ENCODE measurements at regions not wholly inside any gene's neighbourhood (a gene's known extent, or its start where the extent isn't known, plus 50 kb on each side); places are given as distances from the start of the nearest gene placed in this dataset.

GRCh38 chr19:31402529-31403316, 53.5 kb upstream of the TSHZ3 start:
- DNase-seq (ENCODE audit: low spot score) (no peak), ATAC-seq (no peak)
- H3K9me3 Mint-ChIP-seq: no peaks in the 10 kb centered on the region
- H3K27ac Mint-ChIP-seq: no peak overlapping the region
- no peaks in the 10 kb centered on the region for H3K36me3 Mint-ChIP-seq
- peaks cover 27 to 34% of the 10 kb centered on the region in 2 donors for H3K27me3 Mint-ChIP-seq
- H3K4me1 Mint-ChIP-seq (ENCODE audit: low read depth in 2 of 2): no peaks in the 10 kb centered on the region
- no peak overlapping the region for H3K4me3 Mint-ChIP-seq

- H3K9me3 Mint-ChIP-seq: no peaks in the 10 kb centered on the region
- DNase-seq (ENCODE audit: low spot score) (no peak), ATAC-seq (no peak)
- no peak overlapping the region for H3K4me3 Mint-ChIP-seq
- H3K27me3 Mint-ChIP-seq: peaks cover 24 to 40% of the 10 kb centered on the region in 2 donors
- H3K36me3 Mint-ChIP-seq: no peaks in the 10 kb centered on the region
- H3K4me1 Mint-ChIP-seq (ENCODE audit: low read depth in 2 of 2): no peaks in the 10 kb centered on the region
- no peak overlapping the region for H3K27ac Mint-ChIP-seq
Measured at GRCh38 chr19:31406106-31406505, 56.9 kb upstream of the TSHZ3 start.

DNA sequence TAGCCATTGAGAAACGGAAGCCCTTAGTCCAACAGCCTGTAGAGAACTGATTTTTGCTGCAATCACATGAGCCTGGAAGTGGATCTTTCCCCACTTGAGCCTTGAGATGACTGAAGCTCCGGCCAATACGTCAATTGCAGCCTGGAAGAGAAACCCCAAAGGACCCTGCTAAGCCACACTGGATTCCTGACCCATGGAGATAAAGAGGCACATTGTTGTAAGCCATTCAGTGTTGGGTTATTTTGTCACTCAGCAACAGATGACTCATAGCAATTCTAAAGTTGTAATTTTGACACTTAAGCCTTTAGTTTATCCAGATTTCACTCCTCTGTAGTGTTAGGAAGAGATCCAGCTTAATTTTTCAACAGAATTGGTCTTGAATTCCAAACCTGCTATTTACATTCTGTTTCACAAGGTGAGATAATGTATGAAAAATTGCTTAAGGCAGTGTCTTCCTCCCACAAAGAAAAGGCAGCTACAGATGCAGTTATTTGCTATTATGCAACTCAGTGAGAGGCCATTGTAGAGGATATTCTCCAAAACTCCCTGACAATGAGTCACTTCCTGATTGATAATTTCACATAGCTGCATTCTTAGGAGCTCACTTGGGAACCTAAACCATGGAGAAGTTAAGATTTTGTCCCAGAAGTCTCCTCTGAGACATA, 59.4 kb upstream of the TSHZ3 start:
- Mint-ChIP-seq H3K27me3 (peaks cover 15 to 40% of the 10 kb centered on the region in 2 donors), H3K36me3 (no peaks in the 10 kb centered on the region), H3K27ac (no peak overlapping the region), H3K9me3 (no peaks in the 10 kb centered on the region), H3K4me1 (ENCODE audit: low read depth in 2 of 2) (no peaks in the 10 kb centered on the region), H3K4me3 (no peak overlapping the region)
- no peak for DNase-seq (ENCODE audit: low spot score)
- ATAC-seq: no peak

- Mint-ChIP-seq H3K4me3 (no peak overlapping the region), H3K9me3 (no peaks in the 10 kb centered on the region), H3K4me1 (ENCODE audit: low read depth in 2 of 2) (no peaks in the 10 kb centered on the region), H3K27me3 (peaks cover 26 to 52% of the 10 kb centered on the region in 2 donors), H3K27ac (no peak overlapping the region), H3K36me3 (no peaks in the 10 kb centered on the region)
- no peak for DNase-seq (ENCODE audit: low spot score)
- no peak for ATAC-seq
Measured at GRCh38 chr19:31413353-31413752, 64.1 kb upstream of the TSHZ3 start.

- H3K36me3 Mint-ChIP-seq: no peaks in the 10 kb centered on the region
- H3K4me3 Mint-ChIP-seq: no peak overlapping the region
- H3K9me3 Mint-ChIP-seq: no peaks in the 10 kb centered on the region
- no peaks in the 10 kb centered on the region for H3K4me1 Mint-ChIP-seq (ENCODE audit: low read depth in 2 of 2)
- H3K27me3 Mint-ChIP-seq: peaks cover 30 to 53% of the 10 kb centered on the region in 2 donors
- no peak overlapping the region for H3K27ac Mint-ChIP-seq
- DNase-seq (ENCODE audit: low spot score) (no peak), ATAC-seq (no peak)
Measured at GRCh38 chr19:31415322-31415721, 66.1 kb upstream of the TSHZ3 start.

- ATAC-seq (no peak), DNase-seq (ENCODE audit: low spot score) (no peak)
- H3K4me1 Mint-ChIP-seq (ENCODE audit: low read depth in 2 of 2): no peaks in the 10 kb centered on the region
Measured at GRCh38 chr19:31416548-31416947, 67.3 kb upstream of the TSHZ3 start.

GRCh38 chr19:31418055-31418454, 68.8 kb upstream of the TSHZ3 start:
- Mint-ChIP-seq H3K27me3 (peaks cover 34 to 52% of the 10 kb centered on the region in 2 donors), H3K9me3 (no peaks in the 10 kb centered on the region), H3K27ac (no peak overlapping the region), H3K4me1 (ENCODE audit: low read depth in 2 of 2) (no peaks in the 10 kb centered on the region), H3K36me3 (no peaks in the 10 kb centered on the region), H3K4me3 (no peak overlapping the region)
- DNase-seq (ENCODE audit: low spot score) (no peak), ATAC-seq (no peak)

More at GRCh38 chr19:31416548-31416947, 67.3 kb upstream of the TSHZ3 start:
- Mint-ChIP-seq H3K4me3 (no peak overlapping the region), H3K36me3 (no peaks in the 10 kb centered on the region), H3K27me3 (peaks cover 30 to 52% of the 10 kb centered on the region in 2 donors), H3K9me3 (no peaks in the 10 kb centered on the region), H3K27ac (no peak overlapping the region)

DNA sequence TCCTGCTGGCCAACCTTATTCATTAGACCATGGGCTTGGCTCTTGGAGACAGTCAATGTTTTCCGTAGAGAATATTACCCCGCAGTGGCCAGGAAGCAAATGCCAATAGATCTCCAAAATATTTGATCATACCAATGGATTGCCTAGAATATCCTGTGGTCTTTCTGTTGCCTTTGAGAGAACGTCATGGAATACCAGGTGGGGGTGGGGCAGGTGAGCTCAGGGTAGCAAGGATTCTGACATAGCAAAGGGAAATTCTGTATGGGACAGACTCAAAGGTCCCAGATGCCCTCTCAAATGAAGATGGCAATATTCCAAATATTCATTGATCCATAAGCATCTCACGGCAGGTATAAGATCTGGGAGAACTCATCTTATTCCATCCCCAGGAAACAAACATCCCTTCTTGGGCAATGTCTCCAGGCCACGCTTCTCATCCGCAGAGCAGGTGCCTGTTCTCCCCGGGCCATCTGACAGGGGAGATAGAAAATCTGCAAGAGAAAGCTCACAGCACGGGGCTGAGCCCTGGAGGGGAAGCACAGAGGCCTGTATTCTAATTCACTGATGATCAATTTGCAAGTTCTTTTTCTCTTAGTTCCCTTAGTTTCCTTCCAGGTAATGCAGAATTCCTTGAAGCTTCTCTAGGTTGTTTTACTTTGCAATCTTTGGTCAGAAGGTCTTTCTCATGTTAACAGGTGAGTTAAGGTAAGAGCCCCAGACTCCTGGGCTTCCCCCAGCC, 69.6 kb upstream of the TSHZ3 start:
- no peak overlapping the region for H3K4me3 Mint-ChIP-seq
- DNase-seq (ENCODE audit: low spot score) (no peak), ATAC-seq (no peak)
- H3K9me3 Mint-ChIP-seq: no peaks in the 10 kb centered on the region
- no peaks in the 10 kb centered on the region for H3K4me1 Mint-ChIP-seq (ENCODE audit: low read depth in 2 of 2)
- H3K36me3 Mint-ChIP-seq: no peaks in the 10 kb centered on the region
- peaks cover 33 to 50% of the 10 kb centered on the region in 2 donors for H3K27me3 Mint-ChIP-seq
- no peak overlapping the region for H3K27ac Mint-ChIP-seq

DNA sequence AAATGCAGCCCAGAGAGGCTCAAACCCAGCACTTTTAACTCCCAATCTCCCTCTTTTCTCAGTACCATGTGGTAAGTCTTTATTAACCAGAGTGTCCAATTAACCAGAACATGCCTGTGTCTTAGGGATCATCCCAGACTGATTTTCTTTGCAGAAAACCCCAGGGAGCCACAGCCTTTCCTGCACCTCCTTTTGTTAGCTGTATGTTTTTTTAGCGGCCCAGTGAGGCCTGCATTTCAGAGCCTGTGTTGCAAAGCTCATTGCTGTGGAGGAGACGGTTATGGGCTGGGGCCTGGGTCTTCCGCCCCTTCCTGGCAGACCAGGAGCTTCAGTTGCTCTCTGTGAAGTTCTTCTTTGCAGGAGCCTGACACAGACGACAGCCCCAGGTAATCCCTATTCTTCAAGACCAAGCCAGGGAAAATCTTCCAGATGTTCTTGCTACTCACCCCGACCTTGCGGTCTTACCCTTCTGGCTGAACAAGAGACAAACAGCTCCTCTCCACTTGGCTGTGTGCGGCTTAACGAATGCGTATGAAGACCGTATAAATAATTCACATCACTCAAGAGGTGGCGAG, 70.7 kb upstream of the TSHZ3 start:
- Mint-ChIP-seq H3K4me3 (no peak overlapping the region), H3K27ac (no peak overlapping the region), H3K36me3 (no peaks in the 10 kb centered on the region), H3K27me3 (peaks cover 34 to 52% of the 10 kb centered on the region in 2 donors), H3K4me1 (ENCODE audit: low read depth in 2 of 2) (no peaks in the 10 kb centered on the region), H3K9me3 (no peaks in the 10 kb centered on the region)
- no peak for DNase-seq (ENCODE audit: low spot score)
- ATAC-seq: no peak

GRCh38 chr19:31421082-31421481, 71.8 kb upstream of the TSHZ3 start:
- ATAC-seq (no peak), DNase-seq (ENCODE audit: low spot score) (no peak)
- Mint-ChIP-seq H3K4me1 (ENCODE audit: low read depth in 2 of 2) (no peaks in the 10 kb centered on the region), H3K9me3 (no peaks in the 10 kb centered on the region), H3K27ac (no peak overlapping the region), H3K27me3 (peaks cover 25 to 47% of the 10 kb centered on the region in 2 donors), H3K36me3 (no peaks in the 10 kb centered on the region), H3K4me3 (no peak overlapping the region)

GRCh38 chr19:31421856-31422255, 72.6 kb upstream of the TSHZ3 start:
- ATAC-seq (no peak), DNase-seq (ENCODE audit: low spot score) (no peak)
- H3K36me3 Mint-ChIP-seq: no peaks in the 10 kb centered on the region
- no peak overlapping the region for H3K27ac Mint-ChIP-seq
- H3K27me3 Mint-ChIP-seq: peaks cover 22 to 45% of the 10 kb centered on the region in 2 donors
- H3K4me1 Mint-ChIP-seq (ENCODE audit: low read depth in 2 of 2): no peaks in the 10 kb centered on the region
- H3K4me3 Mint-ChIP-seq: no peak overlapping the region
- no peaks in the 10 kb centered on the region for H3K9me3 Mint-ChIP-seq

GRCh38 chr19:31423896-31424295, 74.7 kb upstream of the TSHZ3 start:
- H3K4me3 Mint-ChIP-seq: no peak overlapping the region
- H3K36me3 Mint-ChIP-seq: no peaks in the 10 kb centered on the region
- DNase-seq (ENCODE audit: low spot score) (no peak), ATAC-seq (no peak)
- H3K27ac Mint-ChIP-seq: no peak overlapping the region
- H3K4me1 Mint-ChIP-seq (ENCODE audit: low read depth in 2 of 2): no peaks in the 10 kb centered on the region
- H3K9me3 Mint-ChIP-seq: no peaks in the 10 kb centered on the region
- H3K27me3 Mint-ChIP-seq: peaks cover 20 to 33% of the 10 kb centered on the region in 2 donors

- peaks cover 15 to 33% of the 10 kb centered on the region in 2 donors for H3K27me3 Mint-ChIP-seq
- H3K27ac Mint-ChIP-seq: no peak overlapping the region
- H3K4me1 Mint-ChIP-seq (ENCODE audit: low read depth in 2 of 2): no peaks in the 10 kb centered on the region
- no peaks in the 10 kb centered on the region for H3K9me3 Mint-ChIP-seq
- H3K36me3 Mint-ChIP-seq: no peaks in the 10 kb centered on the region
- DNase-seq (ENCODE audit: low spot score) (no peak), ATAC-seq (no peak)
- H3K4me3 Mint-ChIP-seq: no peak overlapping the region
Measured at GRCh38 chr19:31424861-31425620, 75.8 kb upstream of the TSHZ3 start.

Data from natural killer cell treated with Interleukin-12 subunit alpha and Interleukin-12 subunit beta and Interleukin-15 and Interleukin-18, amount 100 ng/mL, for 72 hours (primary cell).